B cell (primary cell): ENCODE measurements at regions not wholly inside any gene's neighbourhood (a gene's known extent, or its start where the extent isn't known, plus 50 kb on each side); places are given as distances from the start of the nearest gene placed in this dataset.

Source experiments
- CTCF ChIP-seq: fragments of 200-600 bp; IDR thresholded peaks from one replicate; pipeline ENCODE4 v1.8.0; 2022; ENCODE audit warnings: antibody characterized with exemption, mild to moderate bottlenecking
- EZH2 ChIP-seq: IDR thresholded peaks from 2 replicates; pipeline ENCODE4 v1.6.1; 2012; ENCODE audit warnings: borderline replicate concordance, low read depth, mild to moderate bottlenecking, moderate library complexity, low read length; ENCODE audit not compliant: insufficient read depth, poor library complexity, severe bottlenecking

DNA sequence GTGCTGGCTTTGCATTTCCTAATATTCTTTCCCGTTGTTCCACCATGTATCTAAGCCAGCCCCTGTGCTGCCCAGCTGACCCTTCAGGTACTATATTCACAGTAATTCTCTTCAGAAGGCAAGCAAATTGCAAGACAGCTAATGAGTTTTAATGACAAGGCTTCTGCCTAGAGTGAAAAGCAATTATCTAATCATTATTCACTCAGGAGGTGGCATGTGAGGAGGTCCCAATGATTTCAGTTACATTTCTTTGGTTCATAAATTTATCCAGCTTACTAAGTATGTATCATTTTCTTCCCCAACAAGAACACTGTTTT is 123.0 kb downstream of the RASGEF1B start:
- TF ChIP-seq CTCF (no peak), EZH2 (no peak)
